HG03280 (cell line): ENCODE measurements at regions not wholly inside any gene's neighbourhood (a gene's known extent, or its start where the extent isn't known, plus 50 kb on each side); places are given as distances from the start of the nearest gene placed in this dataset.

ENCODE experiments used
- ATAC-seq: cut with Tn5 transposase; IDR thresholded peaks from one replicate; pipeline ENCODE4 v1.9.1; 2021; ENCODE audit warnings: mild to moderate bottlenecking, moderate library complexity; ENCODE audit not compliant: unreplicated experiment

DNA sequence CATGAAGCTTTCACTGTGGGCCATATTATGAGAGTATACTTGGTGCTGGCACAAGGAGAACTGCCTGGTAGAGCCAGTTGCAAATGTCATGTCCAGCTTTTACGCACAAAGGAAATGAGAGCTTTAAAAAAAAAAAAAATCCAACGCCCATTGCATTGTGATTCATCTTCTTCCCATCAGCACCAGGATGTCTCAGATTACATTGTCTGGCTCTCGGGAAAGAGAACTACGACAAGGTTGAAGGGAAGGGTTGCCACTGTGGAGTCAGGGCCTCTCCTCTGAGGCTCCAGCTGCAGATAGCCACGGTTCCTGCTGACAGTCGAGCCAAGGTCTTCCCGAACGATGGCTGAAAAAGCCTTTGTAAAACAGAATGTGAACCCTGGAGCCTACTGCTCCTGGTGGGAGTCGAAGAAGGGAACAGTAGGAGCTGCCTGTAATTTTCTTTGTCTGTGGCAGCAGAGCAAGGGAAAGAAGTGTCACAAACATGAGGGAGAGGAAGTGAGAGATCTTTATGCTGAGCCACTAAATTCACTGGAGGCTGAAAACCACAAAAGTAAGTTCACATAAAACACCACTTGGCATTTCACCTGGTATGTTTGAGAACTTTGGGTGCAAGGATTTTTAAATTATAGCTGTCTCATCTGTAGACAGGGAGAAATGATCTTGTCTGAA is 704.7 kb downstream of the DIAPH3 start:
- ATAC-seq, result no peak

DNA sequence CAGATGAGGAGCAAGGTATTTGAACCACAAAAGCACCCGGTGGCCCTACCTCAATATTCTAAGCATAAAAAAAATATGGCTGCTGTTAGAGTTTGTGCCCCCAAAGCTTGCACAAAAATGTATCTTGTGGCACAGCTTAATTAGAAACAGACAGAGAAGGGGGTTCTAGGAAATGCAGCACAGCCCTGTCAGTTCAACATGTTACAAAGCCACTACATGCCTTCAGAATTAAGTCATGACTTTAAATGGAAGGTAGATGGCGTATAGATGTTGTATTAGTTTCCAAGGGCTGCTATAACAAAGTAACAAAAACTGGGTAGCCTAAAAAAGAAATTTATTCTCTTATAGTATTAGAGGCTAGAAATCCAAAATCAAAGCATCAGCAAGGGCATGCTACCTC is 703.8 kb downstream of the DIAPH3 start:
- ATAC-seq, result no peak

GRCh38 chr13:59461411-59461810 is 702.3 kb downstream of the DIAPH3 start:
- ATAC-seq, result no peak

DNA sequence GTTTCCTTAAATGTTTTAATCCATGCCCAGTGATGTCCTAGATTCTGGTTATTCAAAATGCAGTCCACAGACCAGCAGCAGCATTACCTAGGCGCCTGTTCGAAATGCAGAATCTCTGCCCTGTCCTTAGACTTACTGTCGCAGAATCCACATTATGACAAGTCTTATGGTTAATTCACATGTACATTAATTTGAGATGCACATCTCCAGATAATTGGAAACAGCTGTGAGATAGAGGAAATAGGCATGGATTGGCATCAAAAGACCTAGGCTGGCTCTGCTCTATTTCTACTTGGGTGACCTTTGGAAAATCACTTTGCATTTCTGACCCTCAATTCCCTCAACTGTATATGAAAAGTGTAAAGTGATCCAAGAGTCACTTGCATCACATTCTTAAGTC is 700.7 kb downstream of the DIAPH3 start:
- no peak for ATAC-seq

DNA sequence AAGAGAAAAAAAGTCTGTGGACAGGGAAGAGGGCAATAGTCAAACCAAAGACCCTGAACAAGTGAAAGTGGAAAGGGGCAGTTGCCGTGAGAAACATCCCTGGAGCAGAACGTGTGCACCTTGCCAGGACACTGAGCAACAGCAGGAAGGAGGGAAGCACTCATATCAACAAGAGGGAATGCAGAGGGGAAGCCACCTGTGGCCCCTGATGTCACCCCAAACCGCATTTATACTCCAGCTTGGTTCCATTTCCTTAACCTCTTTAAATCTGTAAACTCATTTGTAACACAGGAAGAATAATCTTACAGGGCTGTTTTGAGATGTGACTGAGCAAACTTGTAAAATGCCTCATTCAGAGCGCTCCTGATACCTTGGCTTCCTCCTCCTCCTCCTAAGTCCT is 698.8 kb downstream of the DIAPH3 start:
- ATAC-seq, result no peak

GRCh38 chr13:59468396-59468795 is 695.3 kb downstream of the DIAPH3 start:
- ATAC-seq, result no peak

- ATAC-seq, result no peak
These were observed 692.6 kb downstream of the DIAPH3 start for GRCh38 chr13:59471106-59471505.

DNA sequence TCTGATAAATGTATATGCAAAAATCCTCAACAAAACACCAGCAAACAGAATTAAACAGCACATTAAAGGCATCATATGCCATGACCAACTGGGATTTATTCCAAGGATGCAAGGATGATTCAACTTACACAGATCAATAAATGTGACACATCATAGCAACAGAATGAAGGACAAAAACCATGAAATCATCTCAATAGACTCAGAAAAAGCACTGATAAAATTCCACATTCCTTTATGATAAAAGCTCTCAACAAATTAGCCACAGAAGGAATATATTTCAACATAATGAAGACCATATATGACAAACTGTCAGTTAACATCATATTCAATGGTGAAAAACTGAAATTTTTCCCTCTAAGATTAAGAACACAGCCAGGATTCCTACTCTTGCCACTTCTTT is 691.6 kb downstream of the DIAPH3 start:
- ATAC-seq, result no peak

DNA sequence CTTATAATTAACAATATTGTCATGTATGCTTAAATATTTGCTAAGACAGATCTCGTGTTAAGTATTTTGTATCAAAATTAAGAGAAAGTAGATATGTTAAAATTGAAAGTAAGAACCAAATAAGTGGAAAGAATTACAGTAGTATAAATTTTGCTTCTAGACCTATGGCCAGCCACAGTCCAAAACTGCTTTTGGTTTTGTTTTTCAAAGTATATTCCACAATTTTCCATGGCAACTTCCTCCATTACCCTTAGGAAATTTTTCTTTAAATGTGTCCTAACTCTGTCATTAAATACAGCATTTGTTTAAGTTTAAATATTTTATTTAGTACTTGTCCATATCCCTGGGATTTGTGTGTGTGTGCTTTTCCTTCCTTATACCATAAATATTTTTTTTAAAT is 689.0 kb downstream of the DIAPH3 start:
- no peak for ATAC-seq

GRCh38 chr13:59475911-59476310 is 687.8 kb downstream of the DIAPH3 start:
- ATAC-seq, result no peak

DNA sequence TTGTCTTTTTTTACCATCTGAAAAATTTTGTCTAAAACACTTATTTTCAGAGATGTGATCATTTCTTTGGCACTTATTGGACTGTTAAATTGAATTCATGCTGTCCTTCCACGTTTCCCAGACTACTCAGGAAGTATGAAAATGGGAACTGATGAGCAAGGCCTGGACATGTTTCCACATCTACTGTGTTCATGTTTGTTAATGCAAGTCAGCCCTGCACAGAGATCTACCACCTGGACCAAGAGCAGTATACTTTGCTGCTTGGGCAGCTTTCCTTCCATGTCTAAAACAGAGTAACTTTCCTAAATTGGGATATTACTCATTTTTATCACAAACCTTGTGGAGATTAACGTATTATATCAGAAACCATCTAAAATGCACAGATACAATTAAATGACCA is 687.4 kb downstream of the DIAPH3 start:
- no peak for ATAC-seq

- ATAC-seq, result no peak
These were observed 686.7 kb downstream of the DIAPH3 start for GRCh38 chr13:59477011-59477410.

DNA sequence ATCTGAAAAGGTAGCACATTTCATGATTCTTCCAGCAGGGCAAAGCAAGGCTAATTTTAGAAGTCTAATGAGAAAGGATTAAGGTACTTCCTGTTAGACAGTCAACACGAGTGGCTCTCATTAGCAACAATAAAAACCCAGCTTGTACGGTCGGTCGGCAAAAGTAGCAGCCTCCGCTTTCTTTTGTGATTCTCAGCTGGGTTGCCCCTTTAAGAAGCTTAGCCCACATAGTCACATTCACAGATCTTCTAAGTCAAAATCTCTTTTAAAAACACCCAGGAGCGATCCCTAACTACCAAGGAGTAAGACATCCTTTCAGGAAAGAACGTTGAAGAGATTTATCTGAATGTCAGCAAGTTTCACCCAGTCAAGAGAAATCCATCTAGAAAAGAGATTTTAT is 684.8 kb downstream of the DIAPH3 start:
- no peak for ATAC-seq

- no peak for ATAC-seq
These were observed 684.1 kb downstream of the DIAPH3 start for GRCh38 chr13:59479629-59480028.

DNA sequence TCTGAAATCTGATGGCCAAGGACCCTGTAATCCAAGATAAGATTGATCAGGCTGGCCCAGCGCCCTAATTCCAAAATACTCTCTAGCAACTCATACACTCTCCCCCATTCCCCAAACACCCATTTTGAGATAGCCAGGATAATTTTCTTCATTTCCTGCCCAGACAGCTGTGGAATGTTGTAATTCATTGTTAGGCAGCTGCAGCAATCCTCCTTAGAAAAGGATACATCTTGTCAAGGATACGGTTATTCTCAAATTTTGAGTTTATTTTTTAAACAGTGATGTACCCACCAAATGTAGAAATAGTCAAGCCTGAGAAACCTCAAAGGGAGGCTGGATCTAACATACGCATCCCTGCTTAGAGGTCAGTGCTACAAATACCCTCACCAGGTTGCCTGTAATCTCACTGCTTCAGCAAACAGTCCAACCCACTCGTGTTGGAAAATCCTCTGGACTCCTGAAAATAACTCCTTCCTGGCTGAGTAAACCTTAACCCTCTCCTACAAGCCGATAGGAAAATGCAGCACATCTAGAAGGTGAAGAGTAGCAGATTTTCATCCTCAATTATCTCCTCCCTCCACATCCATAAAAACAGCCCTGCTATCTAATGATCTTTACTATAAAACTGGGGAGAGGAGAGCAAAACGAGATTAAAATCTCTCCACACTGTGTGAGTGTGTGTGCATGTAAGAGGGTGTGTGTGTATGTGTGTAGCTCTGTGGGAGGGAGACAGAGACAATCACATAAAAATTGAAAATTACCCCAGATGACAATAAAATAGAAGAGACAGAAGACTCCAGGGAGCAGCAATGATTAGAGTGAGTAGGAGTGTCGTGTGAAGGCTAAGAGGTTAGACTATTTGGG is 683.1 kb downstream of the DIAPH3 start:
- ATAC-seq, result no peak

- no peak for ATAC-seq
These were observed 680.1 kb downstream of the DIAPH3 start for GRCh38 chr13:59483501-59484145.

DNA sequence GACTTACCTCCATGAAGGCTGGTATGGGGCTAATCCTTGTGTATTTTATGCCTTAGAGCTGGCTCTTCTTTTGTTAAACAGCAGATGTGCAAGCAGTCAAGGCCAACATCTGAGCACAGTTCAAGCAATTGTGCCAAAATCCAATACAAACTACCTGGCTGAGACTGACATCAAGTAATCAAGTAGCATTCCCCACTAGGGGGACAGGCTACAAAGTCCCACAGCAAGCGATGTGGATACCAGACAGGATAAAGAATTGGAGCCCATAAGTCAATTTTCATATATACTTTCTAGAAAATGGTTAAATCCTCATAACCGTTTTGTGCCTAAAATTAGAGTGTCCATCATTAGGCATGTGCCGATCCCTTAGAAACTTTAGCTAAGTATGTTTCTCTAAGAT is 675.8 kb downstream of the DIAPH3 start:
- ATAC-seq, result no peak

DNA sequence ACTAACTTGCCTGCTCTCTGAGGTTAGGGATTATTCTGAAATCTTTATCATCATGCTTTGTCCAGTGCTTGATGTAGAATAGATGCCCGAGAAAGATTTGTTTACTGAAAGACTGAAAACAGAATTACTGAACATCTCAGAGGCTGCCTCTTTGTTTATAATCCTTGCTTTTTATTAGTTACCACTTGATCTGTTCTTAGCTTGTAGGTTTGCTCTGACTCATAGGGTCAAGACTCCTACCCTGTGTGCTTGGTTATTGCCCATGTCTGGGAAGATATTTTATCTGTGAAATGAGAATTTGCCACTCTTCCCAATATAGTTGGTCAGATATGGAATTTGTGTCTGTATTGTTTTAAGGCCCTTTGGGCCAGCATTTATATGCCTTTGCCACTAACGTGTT is 675.3 kb downstream of the DIAPH3 start:
- no peak for ATAC-seq

- no peak for ATAC-seq
These were observed 673.1 kb downstream of the DIAPH3 start for GRCh38 chr13:59490651-59491050.

DNA sequence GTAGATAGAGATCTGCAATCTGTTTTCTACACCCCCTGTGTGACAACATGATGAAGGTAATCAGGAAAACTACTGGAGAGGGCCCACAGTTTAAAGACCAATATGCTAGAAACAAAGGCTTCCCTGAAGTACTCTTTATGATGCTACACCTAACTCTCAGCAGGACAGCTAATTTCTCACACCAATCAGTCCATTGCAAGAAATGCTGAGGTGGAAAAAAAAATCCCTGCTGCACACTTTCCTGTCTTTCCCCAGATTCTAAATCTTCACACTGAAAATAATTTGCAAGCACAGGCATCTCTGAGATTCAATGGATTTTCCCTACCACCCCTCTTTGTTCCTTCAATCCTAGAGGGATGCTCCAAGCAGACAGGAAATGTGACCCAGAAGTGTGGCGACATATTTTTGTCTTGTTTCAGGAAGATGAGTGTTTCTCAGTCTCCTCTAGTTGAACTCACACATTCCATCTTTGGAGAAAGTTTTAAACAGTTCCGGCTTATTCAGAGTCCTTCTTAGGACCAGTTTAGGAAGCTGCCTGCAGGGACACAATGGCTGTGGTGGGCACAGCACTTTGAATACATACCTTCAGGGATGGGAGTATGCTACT is 671.6 kb downstream of the DIAPH3 start:
- ATAC-seq, result no peak

- ATAC-seq, result no peak
These were observed 670.2 kb downstream of the DIAPH3 start for GRCh38 chr13:59493436-59493965.
